RWPE2 (cell line): ENCODE measurements at regions not wholly inside any gene's neighbourhood (a gene's known extent, or its start where the extent isn't known, plus 50 kb on each side); places are given as distances from the start of the nearest gene placed in this dataset.

Experiments used
- ATAC-seq: fragments of 200-7000 bp; cut with Tn5 transposase; 3 replicates; pipeline ENCODE4 v1.9.1; 2021; ENCODE audit warnings: low read depth
- DNase-seq: peaks from one replicate; pipeline ENCODE4 v3.0.0-alpha.2; 2020; ENCODE audit warnings: low spot score
- H3K27ac ChIP-seq: fragments of 450-650 bp; 2 replicates; pipeline ENCODE4 v1.5.1; 2017; ENCODE audit warnings: mild to moderate bottlenecking; ENCODE audit not compliant: poor library complexity, severe bottlenecking
- H3K27me3 ChIP-seq: fragments of 250-450 bp; sonication (Bioruptor Pico); 2 replicates; pipeline ENCODE4 v1.5.1; 2021; ENCODE audit warnings: mild to moderate bottlenecking, moderate library complexity; ENCODE audit not compliant: insufficient read depth, poor library complexity, severe bottlenecking
- H3K36me3 ChIP-seq: fragments of 250-450 bp; sonication (Bioruptor Pico); 2 replicates; pipeline ENCODE4 v1.5.1; 2020; ENCODE audit warnings: low read depth, mild to moderate bottlenecking, moderate library complexity
- H3K4me1 ChIP-seq: fragments of 250-450 bp; sonication (Bioruptor Pico); 2 replicates; pipeline ENCODE4 v1.5.1; 2021; ENCODE audit warnings: mild to moderate bottlenecking, moderate library complexity; ENCODE audit not compliant: insufficient read depth, poor library complexity, severe bottlenecking
- H3K4me3 ChIP-seq: fragments of 250-450 bp; sonication (Bioruptor Pico); 2 replicates; pipeline ENCODE4 v1.5.1; 2021; ENCODE audit warnings: mild to moderate bottlenecking, moderate library complexity; ENCODE audit not compliant: severe bottlenecking
- H3K9me3 ChIP-seq: fragments of 250-450 bp; sonication (Bioruptor Pico); 2 replicates; pipeline ENCODE4 v1.5.1; 2021; ENCODE audit warnings: mild to moderate bottlenecking, moderate library complexity; ENCODE audit not compliant: severe bottlenecking
- CTCF ChIP-seq: fragments of 450-650 bp; IDR thresholded peaks from one replicate; pipeline ENCODE4 v1.5.1; 2017; ENCODE audit warnings: mild to moderate bottlenecking, moderate library complexity; ENCODE audit not compliant: poor library complexity, severe bottlenecking

GRCh38 chr2:228902176-228902575 lies 368.9 kb downstream of the PID1 start:
- Histone ChIP-seq H3K27me3 (no peaks in the 10 kb centered on the region), H3K4me1 (no peaks in the 10 kb centered on the region), H3K36me3 (no peaks in the 10 kb centered on the region), H3K27ac (no peak overlapping the region), H3K4me3 (no peak overlapping the region), H3K9me3 (no peaks in the 10 kb centered on the region)
- TF ChIP-seq CTCF, result no peak
- DNase-seq (no peak), ATAC-seq (no peak)

- Histone ChIP-seq H3K4me1 (no peaks in the 10 kb centered on the region), H3K36me3 (no peaks in the 10 kb centered on the region), H3K27ac (no peak overlapping the region), H3K4me3 (no peak overlapping the region), H3K9me3 (no peaks in the 10 kb centered on the region), H3K27me3 (no peaks in the 10 kb centered on the region)
- DNase-seq (no peak), ATAC-seq (no peak)
- TF ChIP-seq CTCF, result no peak
These were observed 369.6 kb downstream of the PID1 start for GRCh38 chr2:228901531-228901930.

DNA sequence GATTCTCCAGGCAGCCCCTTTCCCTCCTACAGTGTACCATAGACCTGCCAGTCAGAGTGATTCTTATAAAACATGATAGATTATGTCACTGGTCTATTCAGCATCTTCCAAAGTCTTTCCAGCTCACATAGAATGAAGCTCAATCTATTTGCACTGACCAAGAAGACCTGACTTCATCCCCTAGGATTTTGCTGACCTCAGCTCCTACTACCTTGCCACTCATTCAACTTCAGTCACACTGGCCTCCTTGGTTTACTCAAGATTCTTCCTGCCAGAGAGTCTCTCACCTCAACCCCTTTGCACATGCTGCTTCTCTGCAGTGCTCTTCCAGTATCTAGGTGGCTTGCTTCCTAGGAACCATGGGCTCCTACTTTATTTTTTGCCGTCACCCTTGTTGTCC lies 392.9 kb downstream of the PID1 start:
- no peak overlapping the region for H3K4me3 ChIP-seq

GRCh38 chr2:228876276-228876675 lies 394.8 kb downstream of the PID1 start:
- H3K36me3 ChIP-seq, result no peaks in the 10 kb centered on the region
- no peaks in the 10 kb centered on the region for H3K9me3 ChIP-seq
- no peak overlapping the region for H3K4me3 ChIP-seq
- TF ChIP-seq CTCF, result no peak
- H3K4me1 ChIP-seq, result no peaks in the 10 kb centered on the region
- ATAC-seq (no peak), DNase-seq (no peak)
- H3K27me3 ChIP-seq, result no peaks in the 10 kb centered on the region
- no peak overlapping the region for H3K27ac ChIP-seq

More for the DNA sequence above, 392.9 kb downstream of the PID1 start:
- H3K4me1 ChIP-seq, result no peaks in the 10 kb centered on the region
- DNase-seq (no peak), ATAC-seq (no peak)
- no peak for TF ChIP-seq CTCF
- no peaks in the 10 kb centered on the region for H3K36me3 ChIP-seq
- no peak overlapping the region for H3K27ac ChIP-seq
- H3K9me3 ChIP-seq, result no peaks in the 10 kb centered on the region
- H3K27me3 ChIP-seq, result no peaks in the 10 kb centered on the region

- H3K27ac ChIP-seq, result no peak overlapping the region
- H3K9me3 ChIP-seq, result no peaks in the 10 kb centered on the region
- no peak overlapping the region for H3K4me3 ChIP-seq
- no peak for TF ChIP-seq CTCF
- no peaks in the 10 kb centered on the region for H3K27me3 ChIP-seq
- no peaks in the 10 kb centered on the region for H3K36me3 ChIP-seq
- DNase-seq, result no peak
- ATAC-seq, result no peak
- no peaks in the 10 kb centered on the region for H3K4me1 ChIP-seq
These were observed 395.8 kb downstream of the PID1 start for GRCh38 chr2:228875152-228875900.
